Activated naive CD4-positive, alpha-beta T cell (primary cell): ENCODE measurements at regions not wholly inside any gene's neighbourhood (a gene's known extent, or its start where the extent isn't known, plus 50 kb on each side); places are given as distances from the start of the nearest gene placed in this dataset.

Experiments
- DNase-seq, 4 experiments: peaks; one replicate each; lab custom pipeline; 2025; lab: John Stamatoyannopoulos, UW

DNA sequence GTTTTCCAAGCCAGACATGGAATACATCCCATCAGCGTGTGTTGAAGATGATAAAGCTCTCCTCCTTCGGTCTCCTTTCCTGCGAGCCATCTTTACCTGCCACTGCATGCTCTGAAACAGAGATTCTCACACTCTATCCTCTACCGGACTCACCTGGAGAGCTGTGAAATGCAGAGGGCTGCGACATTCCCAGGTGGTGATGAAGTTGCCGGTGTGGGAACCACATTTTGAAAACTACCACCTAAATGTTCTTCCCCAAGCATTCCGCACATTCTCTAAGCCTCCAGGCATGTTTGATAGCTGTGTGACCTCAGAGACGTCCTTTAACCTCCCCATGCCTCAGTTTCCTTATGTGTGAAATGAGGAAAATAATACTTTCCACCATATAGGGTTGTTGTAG is 226.2 kb upstream of the RAB6C start:
- no peak for DNase-seq

DNA sequence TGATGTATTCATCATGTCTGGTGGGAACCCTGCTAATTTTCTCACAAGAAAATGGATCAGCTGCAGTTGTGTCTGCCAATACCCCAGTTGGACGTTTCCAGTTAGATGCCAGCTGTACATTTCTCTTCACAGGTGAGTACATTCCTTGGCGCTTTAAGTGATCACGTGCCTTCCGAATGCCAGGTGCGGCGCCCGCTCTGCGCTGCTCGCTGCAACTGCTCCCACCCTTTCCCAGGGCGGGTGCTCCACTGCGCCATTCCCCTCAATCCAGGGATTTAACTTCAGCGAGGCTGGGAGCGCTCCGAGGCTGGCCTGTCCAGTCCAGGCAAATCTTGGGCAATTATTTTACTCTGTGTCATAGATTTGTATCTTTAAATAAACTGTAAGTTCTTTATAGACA is 225.0 kb upstream of the RAB6C start:
- DNase-seq: no peak

- no peak for DNase-seq
Observed at GRCh38 chr2:129754831-129755230, 224.6 kb upstream of the RAB6C start.

GRCh38 chr2:129755786-129756185 is 223.7 kb upstream of the RAB6C start:
- DNase-seq: no peak

GRCh38 chr2:129756276-129756675 is 223.2 kb upstream of the RAB6C start:
- DNase-seq: no peak

GRCh38 chr2:129757366-129757914 is 222.0 kb upstream of the RAB6C start:
- DNase-seq: no peak

GRCh38 chr2:129757915-129758783 is 221.3 kb upstream of the RAB6C start:
- DNase-seq: no peak

DNA sequence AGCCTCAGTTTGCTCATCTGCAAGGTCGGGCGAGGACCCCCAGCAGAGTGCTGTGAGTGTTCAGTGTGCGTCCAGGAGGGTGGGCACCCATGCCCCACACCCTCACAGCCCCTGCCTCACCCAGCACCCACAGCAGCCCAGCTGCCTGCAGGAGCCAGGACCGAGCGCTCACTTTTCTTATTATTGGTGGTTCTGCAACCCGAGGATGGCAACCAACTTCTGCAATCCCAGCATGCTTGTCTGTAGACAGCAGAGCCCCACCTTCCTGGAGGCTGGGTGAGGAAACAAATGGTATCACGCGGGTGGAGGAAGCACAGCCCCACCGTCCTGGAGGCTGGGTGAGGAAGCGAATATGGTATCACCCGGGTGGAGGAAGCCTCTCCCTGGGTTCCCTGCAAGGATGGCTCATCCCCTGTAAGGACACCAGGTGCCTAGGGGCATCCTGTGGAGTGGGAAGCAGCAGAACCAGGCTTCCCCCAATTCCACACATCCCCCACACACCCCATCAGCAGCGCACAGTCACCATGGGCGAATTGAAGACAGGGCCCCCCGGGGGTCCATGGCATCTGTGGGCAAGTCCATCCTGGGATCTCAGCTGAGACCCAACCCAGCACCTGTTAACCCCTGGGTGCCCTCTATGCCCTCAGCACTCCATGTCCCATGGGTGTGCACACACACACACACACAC is 220.5 kb upstream of the RAB6C start:
- DNase-seq: no peak

- DNase-seq: no peak
Observed at GRCh38 chr2:129759472-129760010, 219.9 kb upstream of the RAB6C start.

DNA sequence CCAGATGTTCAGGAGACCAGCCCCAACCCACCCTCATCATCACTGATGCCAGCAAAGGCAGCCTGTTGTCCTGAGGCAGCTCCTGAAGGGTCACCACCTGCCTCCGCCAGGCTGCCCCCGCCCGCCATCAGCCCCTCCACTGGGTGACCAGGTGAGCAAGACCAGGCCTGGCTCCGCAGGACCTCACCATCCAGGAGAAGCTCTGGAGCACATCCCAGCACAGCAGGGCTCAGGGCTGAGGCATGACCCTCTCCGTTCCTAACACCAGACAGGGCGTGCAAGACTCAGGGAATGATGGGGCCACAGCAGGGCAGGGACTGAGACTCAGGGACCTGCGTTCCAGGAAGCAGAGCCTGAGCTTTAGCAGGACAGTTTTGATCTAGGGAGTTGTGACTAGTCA is 218.8 kb upstream of the RAB6C start:
- DNase-seq: no peak

DNA sequence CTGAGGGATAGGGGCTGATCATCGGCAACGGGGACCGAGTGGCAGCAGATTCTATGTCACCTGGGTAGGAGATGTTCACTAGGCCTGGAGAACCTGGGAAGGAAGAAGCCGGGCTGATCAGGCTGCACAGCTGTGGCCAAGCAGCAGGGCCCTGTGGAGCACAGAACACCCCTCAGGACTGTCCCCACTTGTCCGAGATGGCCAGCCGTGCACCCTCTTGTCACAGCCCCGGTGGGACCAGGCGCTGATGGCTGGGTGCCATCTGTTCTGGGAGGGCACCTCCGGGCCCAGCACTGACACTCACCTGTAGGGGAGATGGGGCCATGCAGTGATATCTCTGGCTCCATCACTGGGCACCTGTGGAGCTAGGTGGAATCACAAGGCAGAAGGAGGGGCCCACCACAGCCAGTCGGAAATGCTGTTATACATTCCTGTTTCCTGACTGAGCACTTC is 217.9 kb upstream of the RAB6C start:
- no peak for DNase-seq

DNA sequence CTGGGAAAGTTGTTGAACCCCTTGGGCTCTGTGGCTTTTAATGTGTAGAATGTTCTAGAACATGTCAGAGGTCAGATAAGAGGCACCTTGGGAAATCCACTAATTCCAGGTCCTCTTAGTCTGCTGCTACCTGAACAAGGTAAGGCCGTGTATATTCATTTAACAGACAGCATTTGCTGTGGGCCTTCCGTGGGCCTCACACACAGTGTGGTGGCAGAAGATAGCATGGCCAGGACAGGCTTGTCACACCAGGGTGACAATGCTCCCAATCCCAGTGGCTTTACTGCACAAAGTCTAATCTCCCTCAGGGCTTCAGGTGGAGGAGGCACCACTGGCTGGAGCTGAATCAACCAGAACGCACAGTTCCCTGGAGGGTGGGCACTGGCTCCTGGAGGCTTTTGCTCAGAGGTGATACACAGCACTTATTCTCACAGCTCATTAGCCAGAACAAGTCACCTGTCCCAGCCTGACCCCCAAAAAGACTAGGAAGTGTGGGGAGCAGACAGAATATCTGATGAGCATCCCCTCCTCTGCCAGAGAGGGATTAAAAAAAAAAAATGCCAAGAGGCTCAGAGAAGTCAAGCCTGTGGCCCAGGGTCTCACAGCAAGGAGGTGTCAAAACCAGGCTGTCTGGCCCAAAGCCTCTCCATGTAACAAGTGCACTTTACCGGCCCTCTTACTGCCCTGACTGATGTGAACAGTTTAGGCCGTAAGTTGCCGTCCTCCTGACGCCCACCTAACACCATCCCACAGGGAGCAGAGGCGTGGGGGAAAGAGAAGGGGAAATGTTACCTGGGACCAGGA is 216.9 kb upstream of the RAB6C start:
- no peak for DNase-seq

DNA sequence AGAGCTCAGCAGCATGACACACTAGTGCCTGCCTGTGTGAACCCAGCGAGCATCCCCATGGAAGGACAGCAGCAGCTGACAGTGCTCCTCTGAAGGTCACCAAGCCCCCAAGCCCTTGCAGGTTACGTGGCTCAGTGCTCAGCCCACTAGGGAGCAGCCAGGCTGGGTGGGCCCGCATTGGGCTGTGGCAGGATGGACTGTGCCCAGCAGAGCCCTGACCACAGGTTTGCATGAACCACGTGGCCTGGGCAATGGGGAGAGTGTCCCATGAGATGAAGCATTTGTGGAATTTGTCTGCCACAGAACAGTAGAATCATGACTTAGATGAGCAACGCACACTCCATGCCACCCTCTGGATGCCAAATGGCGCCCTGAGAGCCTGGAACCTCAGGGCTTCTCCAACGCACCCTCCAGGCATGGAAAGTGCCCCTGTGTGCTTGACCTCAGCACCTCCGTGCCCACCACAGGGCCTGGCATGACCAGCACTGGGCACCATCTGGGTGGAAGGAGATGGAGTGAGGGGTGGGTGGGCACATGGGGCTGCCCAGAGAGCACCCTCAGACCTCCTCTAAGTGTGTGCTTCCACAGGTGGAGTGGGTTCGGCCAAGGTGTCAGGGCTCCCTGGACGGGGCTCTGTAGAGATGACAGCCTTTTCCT is 216.1 kb upstream of the RAB6C start:
- DNase-seq: no peak

GRCh38 chr2:129763966-129764365 is 215.5 kb upstream of the RAB6C start:
- DNase-seq: no peak

GRCh38 chr2:129764376-129765325 is 214.8 kb upstream of the RAB6C start:
- no peak for DNase-seq

- no peak for DNase-seq
Observed at GRCh38 chr2:129765326-129765677, 214.2 kb upstream of the RAB6C start.

- no peak for DNase-seq
Observed at GRCh38 chr2:129765678-129766351, 213.7 kb upstream of the RAB6C start.

DNA sequence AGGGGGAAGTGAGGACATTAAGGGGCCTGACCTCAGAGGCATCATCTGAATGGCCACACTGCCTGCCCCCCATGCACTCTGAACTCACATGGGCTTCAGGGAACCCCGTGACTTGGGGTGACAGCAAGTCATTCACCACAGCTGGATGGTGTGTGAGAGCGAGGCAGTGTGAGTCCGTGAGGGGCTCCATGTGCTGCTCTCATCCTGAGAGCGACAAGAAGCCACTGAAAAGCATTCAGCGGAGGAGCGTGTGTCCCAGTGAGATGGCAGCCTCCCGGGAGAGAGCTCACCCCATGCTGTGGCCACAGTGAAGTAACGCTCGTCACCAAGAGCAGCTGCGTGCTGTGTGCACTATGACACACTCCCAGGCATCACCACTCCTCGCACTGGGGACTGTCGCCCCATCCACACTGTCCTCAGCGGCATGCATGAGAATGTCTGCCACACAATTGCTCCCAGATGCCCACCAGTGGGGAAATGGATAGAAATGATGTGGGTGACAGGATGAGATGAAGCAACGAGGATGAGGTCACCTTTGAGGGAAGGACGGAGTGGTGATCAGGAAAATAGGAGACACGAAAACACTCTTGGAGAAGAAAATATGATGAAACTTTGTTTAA is 213.0 kb upstream of the RAB6C start:
- DNase-seq: no peak

DNA sequence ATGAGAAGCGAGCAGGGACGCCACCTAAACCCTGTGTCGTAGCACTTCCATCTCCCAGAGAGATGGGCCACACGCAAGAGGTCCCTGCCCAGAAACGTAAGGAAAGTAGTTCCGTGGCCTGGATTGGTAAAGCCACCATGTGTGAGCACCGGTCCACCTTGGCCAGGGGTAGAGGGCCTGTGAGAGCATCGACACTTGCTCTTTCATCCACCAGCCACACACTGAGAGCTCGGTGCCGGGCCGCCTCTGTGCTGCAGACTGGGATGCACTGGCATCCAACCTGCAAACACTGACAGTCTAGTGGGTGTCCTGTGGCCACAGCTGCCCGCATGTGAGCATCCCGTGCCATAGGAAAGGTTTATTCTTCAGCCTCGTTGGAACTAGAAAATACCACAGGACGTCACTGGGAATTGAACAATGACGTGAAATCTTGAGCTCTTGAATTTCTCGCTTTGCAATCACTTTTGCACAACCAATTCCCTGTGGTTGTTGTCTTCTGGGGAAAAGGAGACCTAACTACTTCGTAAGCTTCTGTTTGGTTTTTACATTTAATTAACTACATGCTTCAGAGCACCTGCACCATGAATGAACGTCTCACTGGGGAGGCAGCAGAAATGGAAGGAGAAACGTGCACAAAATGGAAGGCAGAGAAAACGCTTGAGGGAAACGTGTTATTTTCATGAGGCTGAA is 212.0 kb upstream of the RAB6C start:
- no peak for DNase-seq
